ENCODE measurements at regions not wholly inside any gene's neighbourhood (a gene's known extent, or its start where the extent isn't known, plus 50 kb on each side); places are given as distances from the start of the nearest gene placed in this dataset.
"Not testable (repeated sequence)": the region's sequence is repeated elsewhere in the genome, so short reads cannot be mapped to it uniquely, and the experiment has no call there.

- ATAC-seq, result no peak
These were observed 146.2 kb upstream of the GORAB start for GRCh38 chr1:170385750-170386149.

GRCh38 chr1:170388489-170388888 lies 143.5 kb upstream of the GORAB start:
- no peak overlapping the region for H3K4me3 Mint-ChIP-seq
- no peak overlapping the region for H3K27ac Mint-ChIP-seq
- peak in 1 of 2 donors; percentile 45 for ATAC-seq
- no peaks in the 10 kb centered on the region for H3K36me3 Mint-ChIP-seq
- peaks cover 7 to 32% of the 10 kb centered on the region in 2 donors for H3K27me3 Mint-ChIP-seq
- H3K9me3 Mint-ChIP-seq, result peaks cover 3% of the 10 kb centered on the region
- no peak for DNase-seq (ENCODE audit: low spot score)
- no peaks in the 10 kb centered on the region for H3K4me1 Mint-ChIP-seq (ENCODE audit: low read depth in 2 of 2)

More at GRCh38 chr1:170385750-170386149, 146.2 kb upstream of the GORAB start:
- Mint-ChIP-seq H3K27ac (no peak overlapping the region), H3K27me3 (peaks cover 5 to 24% of the 10 kb centered on the region in 2 donors), H3K9me3 (peaks cover 3% of the 10 kb centered on the region), H3K4me3 (no peak overlapping the region), H3K4me1 (ENCODE audit: low read depth in 2 of 2) (no peaks in the 10 kb centered on the region), H3K36me3 (no peaks in the 10 kb centered on the region)
- no peak for DNase-seq (ENCODE audit: low spot score)

GRCh38 chr1:170395149-170395548 lies 136.8 kb upstream of the GORAB start:
- peaks cover 4% of the 10 kb centered on the region for H3K9me3 Mint-ChIP-seq
- H3K4me3 Mint-ChIP-seq, result no peak overlapping the region
- no peak for ATAC-seq
- no peak for DNase-seq (ENCODE audit: low spot score)
- H3K27me3 Mint-ChIP-seq, result peaks cover 6 to 45% of the 10 kb centered on the region in 2 donors
- no peaks in the 10 kb centered on the region for H3K4me1 Mint-ChIP-seq (ENCODE audit: low read depth in 2 of 2)
- peaks cover 12% of the 10 kb centered on the region for H3K36me3 Mint-ChIP-seq
- no peak overlapping the region for H3K27ac Mint-ChIP-seq

- no peak overlapping the region for H3K27ac Mint-ChIP-seq
- peaks cover 4% of the 10 kb centered on the region for H3K9me3 Mint-ChIP-seq
- ATAC-seq, result no peak
- no peak for DNase-seq (ENCODE audit: low spot score)
- H3K4me1 Mint-ChIP-seq (ENCODE audit: low read depth in 2 of 2), result no peaks in the 10 kb centered on the region
- H3K36me3 Mint-ChIP-seq, result peaks cover 12% of the 10 kb centered on the region
- H3K27me3 Mint-ChIP-seq, result peaks cover 5 to 38% of the 10 kb centered on the region in 2 donors
- no peak overlapping the region for H3K4me3 Mint-ChIP-seq
These were observed 134.9 kb upstream of the GORAB start for GRCh38 chr1:170397061-170397460.

GRCh38 chr1:170402476-170403311 lies 129.3 kb upstream of the GORAB start:
- H3K4me1 Mint-ChIP-seq (ENCODE audit: low read depth in 2 of 2), result no peaks in the 10 kb centered on the region
- ATAC-seq (no peak), DNase-seq (ENCODE audit: low spot score) (no peak)
- peaks cover 0 to 15% of the 10 kb centered on the region in 2 donors for H3K27me3 Mint-ChIP-seq
- no peak overlapping the region for H3K27ac Mint-ChIP-seq
- H3K4me3 Mint-ChIP-seq, result no peak overlapping the region
- H3K9me3 Mint-ChIP-seq, result no peaks in the 10 kb centered on the region
- no peaks in the 10 kb centered on the region for H3K36me3 Mint-ChIP-seq

GRCh38 chr1:170407138-170407537 lies 124.8 kb upstream of the GORAB start:
- no peaks in the 10 kb centered on the region for H3K4me1 Mint-ChIP-seq (ENCODE audit: low read depth in 2 of 2)
- H3K36me3 Mint-ChIP-seq, result no peaks in the 10 kb centered on the region
- H3K9me3 Mint-ChIP-seq, result peaks cover 2% of the 10 kb centered on the region
- no peak for DNase-seq (ENCODE audit: low spot score)
- no peak overlapping the region for H3K27ac Mint-ChIP-seq
- ATAC-seq, result no peak
- peaks cover 7 to 35% of the 10 kb centered on the region in 2 donors for H3K27me3 Mint-ChIP-seq
- H3K4me3 Mint-ChIP-seq, result no peak overlapping the region

- no peak for DNase-seq (ENCODE audit: low spot score)
- Mint-ChIP-seq H3K27me3 (peaks cover 8 to 37% of the 10 kb centered on the region in 2 donors), H3K27ac (no peak overlapping the region), H3K4me3 (no peak overlapping the region), H3K4me1 (ENCODE audit: low read depth in 2 of 2) (no peaks in the 10 kb centered on the region), H3K9me3 (peaks cover 2% of the 10 kb centered on the region), H3K36me3 (no peaks in the 10 kb centered on the region)
- ATAC-seq, result no peak
These were observed 124.4 kb upstream of the GORAB start for GRCh38 chr1:170407581-170407980.

- Mint-ChIP-seq H3K27me3 (peaks cover 10 to 52% of the 10 kb centered on the region in 2 donors), H3K4me3 (no peak overlapping the region), H3K9me3 (peaks cover 2% of the 10 kb centered on the region), H3K36me3 (no peaks in the 10 kb centered on the region), H3K4me1 (ENCODE audit: low read depth in 2 of 2) (no peaks in the 10 kb centered on the region), H3K27ac (no peak overlapping the region)
- ATAC-seq (no peak), DNase-seq (ENCODE audit: low spot score) (no peak)
These were observed 121.4 kb upstream of the GORAB start for GRCh38 chr1:170410401-170411166.

- no peak overlapping the region for H3K4me3 Mint-ChIP-seq
- no peaks in the 10 kb centered on the region for H3K4me1 Mint-ChIP-seq (ENCODE audit: low read depth in 2 of 2)
- DNase-seq (ENCODE audit: low spot score) (no peak), ATAC-seq (no peak)
- H3K27ac Mint-ChIP-seq, result no peak overlapping the region
- H3K27me3 Mint-ChIP-seq, result peaks cover 10 to 31% of the 10 kb centered on the region in 2 donors
- H3K9me3 Mint-ChIP-seq, result peaks cover 6% of the 10 kb centered on the region
- H3K36me3 Mint-ChIP-seq, result no peaks in the 10 kb centered on the region
These were observed 116.8 kb upstream of the GORAB start for GRCh38 chr1:170414989-170415709.

- no peaks in the 10 kb centered on the region for H3K36me3 Mint-ChIP-seq
- H3K27ac Mint-ChIP-seq, result no peak overlapping the region
- no peak overlapping the region for H3K4me3 Mint-ChIP-seq
- H3K9me3 Mint-ChIP-seq, result peaks cover 6% of the 10 kb centered on the region
- H3K4me1 Mint-ChIP-seq (ENCODE audit: low read depth in 2 of 2), result no peaks in the 10 kb centered on the region
- DNase-seq (ENCODE audit: low spot score) (no peak), ATAC-seq (no peak)
- H3K27me3 Mint-ChIP-seq, result peaks cover 10 to 28% of the 10 kb centered on the region in 2 donors
These were observed 116.1 kb upstream of the GORAB start for GRCh38 chr1:170415710-170416372.

GRCh38 chr1:170424346-170424745 lies 107.6 kb upstream of the GORAB start:
- DNase-seq (ENCODE audit: low spot score), result no peak
- Mint-ChIP-seq H3K9me3 (peaks cover 8% of the 10 kb centered on the region), H3K27me3 (peaks cover 9 to 29% of the 10 kb centered on the region in 2 donors), H3K27ac (no peak overlapping the region), H3K36me3 (no peaks in the 10 kb centered on the region), H3K4me3 (no peak overlapping the region), H3K4me1 (ENCODE audit: low read depth in 2 of 2) (no peaks in the 10 kb centered on the region)
- ATAC-seq, result no peak

- Mint-ChIP-seq H3K4me1 (ENCODE audit: low read depth in 2 of 2) (no peaks in the 10 kb centered on the region), H3K27me3 (peaks cover 9 to 29% of the 10 kb centered on the region in 2 donors), H3K4me3 (no peak overlapping the region), H3K9me3 (peaks cover 8% of the 10 kb centered on the region), H3K36me3 (no peaks in the 10 kb centered on the region), H3K27ac (no peak overlapping the region)
- ATAC-seq (no peak), DNase-seq (ENCODE audit: low spot score) (no peak)
These were observed 105.4 kb upstream of the GORAB start for GRCh38 chr1:170426596-170426995.

GRCh38 chr1:170427002-170427401 lies 105.0 kb upstream of the GORAB start:
- ATAC-seq; H3K36me3 Mint-ChIP-seq; H3K9me3 Mint-ChIP-seq; H3K4me1 Mint-ChIP-seq (ENCODE audit: low read depth in 2 of 2); H3K4me3 Mint-ChIP-seq; DNase-seq (ENCODE audit: low spot score); H3K27ac Mint-ChIP-seq: not testable (repeated sequence)
- H3K27me3 Mint-ChIP-seq, result peaks cover 9 to 29% of the 10 kb centered on the region in 2 donors

Data from natural killer cell treated with Interleukin-12 subunit alpha and Interleukin-12 subunit beta and Interleukin-15 and Interleukin-18, amount 100 ng/mL, for 72 hours (primary cell).